ENCODE measurements at regions not wholly inside any gene's neighbourhood (a gene's known extent, or its start where the extent isn't known, plus 50 kb on each side); places are given as distances from the start of the nearest gene placed in this dataset.
A peak's percentile ranks its signal among the peaks of the same experiment; 100 is the strongest.
"Not testable (repeated sequence)": the region's sequence is repeated elsewhere in the genome, so short reads cannot be mapped to it uniquely, and the experiment has no call there.

DNA sequence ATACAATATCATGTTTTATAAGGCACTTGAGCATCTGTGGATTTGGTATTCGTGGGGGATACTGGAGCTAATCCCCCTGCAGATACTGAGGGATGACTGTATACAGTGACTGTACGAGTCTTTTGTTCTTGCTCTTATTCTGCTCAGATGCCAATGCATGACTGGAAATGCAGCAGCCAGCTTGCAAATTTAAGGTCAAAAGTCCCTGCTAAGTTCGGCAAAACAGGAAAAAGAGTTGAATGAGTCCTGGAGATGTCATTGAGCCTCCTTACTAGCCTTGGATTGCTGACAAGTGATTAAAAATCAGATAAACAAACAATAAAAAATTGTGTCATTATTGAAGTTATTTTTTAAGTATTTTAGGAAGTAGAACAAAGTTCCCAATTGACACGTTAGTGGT lies 599.3 kb upstream of the IMPG1 start:
- DNase-seq = no peak

DNA sequence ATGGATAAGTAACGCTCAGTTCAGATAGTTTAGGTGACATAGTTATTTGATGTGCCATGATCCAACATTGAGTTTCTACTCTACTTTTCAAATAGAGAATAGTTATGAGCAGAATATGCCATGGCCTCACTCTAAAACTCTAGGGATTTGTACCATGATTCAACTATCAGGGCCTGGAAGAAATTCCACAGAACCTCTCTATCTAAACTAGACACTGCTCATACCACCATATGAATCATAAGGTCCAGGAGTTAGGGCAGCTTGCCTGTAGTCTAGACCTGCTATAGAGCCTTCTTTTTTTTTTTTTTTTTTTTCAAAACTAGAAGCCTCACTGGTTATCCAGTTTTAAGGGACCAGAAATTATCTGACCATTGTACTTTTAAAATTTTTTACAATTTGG lies 571.8 kb upstream of the IMPG1 start:
- DNase-seq = peak; percentile 18

DNA sequence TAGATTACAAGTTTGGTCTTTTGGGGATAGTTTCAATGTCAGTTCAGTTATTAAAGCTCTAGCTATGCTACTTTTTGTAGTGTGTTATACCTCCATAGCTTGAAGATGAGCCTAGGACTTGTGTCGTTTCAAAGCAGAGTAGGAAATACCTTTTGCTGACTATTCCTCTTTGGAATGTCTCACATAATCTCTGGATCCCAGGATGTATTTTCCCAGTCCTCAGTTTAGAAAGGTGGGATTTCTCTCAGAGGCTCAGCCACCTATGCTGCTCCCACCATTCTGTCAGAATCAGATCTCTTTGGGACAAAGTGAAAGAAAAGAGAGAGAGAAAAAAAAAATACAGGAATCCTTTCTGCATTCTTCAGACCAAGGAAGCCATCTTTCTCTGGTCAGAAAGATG lies 567.5 kb upstream of the IMPG1 start:
- DNase-seq = no peak

DNA sequence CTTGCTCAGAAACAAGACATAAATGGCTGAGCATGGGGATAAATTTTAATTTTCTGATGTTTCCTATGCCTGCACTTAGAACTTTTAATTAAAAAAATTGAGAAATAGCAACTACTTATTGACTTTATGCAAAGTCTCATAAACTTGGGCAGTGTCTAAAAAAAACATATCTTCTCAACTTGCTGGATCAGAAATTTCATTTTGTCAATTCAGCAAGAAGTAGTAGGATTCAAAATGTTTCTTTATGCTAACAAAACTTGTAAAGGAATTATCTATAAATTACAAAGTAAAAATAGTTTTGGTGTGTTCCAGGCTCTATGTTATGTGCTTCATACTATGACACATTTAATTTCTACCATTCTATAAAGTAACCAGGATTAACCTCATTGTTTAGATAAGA lies 562.2 kb upstream of the IMPG1 start:
- no peak for DNase-seq

DNA sequence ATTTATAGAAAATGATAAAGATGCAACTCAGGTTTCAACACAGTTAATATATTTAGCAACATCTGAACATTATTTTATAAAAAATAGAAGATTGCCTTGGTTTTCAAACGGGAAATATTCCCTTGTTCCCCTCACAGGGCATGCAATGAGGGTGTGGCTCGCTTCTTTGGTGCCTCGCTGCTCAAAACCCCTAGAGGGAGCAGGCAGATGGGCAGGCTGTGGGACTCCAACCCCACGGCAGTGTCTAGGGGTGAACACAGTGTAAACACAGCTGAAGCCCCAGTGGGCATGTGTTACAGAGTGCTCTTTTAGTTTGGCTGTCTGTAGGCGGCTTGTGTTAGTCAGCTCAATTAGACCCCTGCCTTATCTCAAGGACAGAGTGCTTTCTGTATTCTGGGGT lies 560.8 kb upstream of the IMPG1 start:
- no peak for DNase-seq

DNA sequence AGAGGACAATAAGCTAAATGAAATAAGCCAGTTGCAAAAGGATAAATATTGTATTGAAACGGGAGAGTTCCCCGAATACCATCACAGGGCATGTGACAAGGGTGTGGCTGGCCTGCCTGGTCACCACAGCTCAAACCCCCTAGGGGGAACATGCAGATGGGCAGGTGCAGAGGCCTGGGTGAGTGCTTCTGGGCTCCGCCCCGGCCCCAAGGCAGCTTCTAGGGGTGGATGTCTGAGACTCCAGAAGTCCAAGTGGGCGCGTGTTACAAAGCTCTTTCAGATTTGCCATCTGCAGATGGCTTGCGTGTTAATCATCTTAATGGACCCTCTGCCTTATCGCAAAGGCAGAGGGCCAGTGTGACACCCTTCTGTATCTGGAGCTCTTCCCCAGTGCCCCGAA lies 559.2 kb upstream of the IMPG1 start:
- no peak for DNase-seq

DNA sequence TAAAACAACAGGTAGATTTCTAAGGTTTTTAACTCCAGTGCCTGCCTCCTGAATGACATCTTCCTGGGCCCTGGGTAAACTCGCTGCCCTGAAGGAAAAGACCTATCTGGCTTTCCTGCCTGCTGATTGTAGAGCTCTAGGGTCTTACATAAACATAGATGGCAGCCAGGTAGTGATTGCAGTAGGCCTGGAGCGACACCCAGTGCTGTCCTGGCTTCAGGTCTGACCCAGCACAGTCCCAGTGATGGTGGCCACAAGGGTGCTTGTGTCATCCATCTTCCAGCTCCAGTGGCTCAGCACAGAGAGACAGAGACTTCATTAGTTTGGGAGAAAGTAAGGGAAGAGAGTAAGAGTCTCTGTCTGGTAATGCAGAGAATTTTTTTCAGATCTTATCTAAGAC lies 542.9 kb upstream of the IMPG1 start:
- no peak for DNase-seq

DNA sequence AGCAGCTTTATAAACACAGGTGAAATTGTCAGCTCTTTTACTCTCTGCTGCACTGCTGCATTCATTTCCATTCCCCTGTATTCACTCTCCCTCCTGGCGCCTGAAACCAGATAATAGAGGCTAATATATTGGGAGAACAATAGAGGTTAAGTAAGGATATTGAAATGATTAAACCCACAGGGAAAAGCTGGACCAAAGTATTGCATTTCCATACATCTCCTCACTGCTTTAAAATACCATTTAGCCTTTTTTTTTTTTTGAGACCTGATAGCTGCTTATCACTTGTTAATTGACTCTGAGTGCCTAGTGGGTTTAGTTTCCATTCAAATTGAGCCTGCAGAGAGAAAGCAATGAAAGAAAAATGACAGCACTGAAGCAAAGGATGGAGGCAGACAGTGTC lies 540.5 kb upstream of the IMPG1 start:
- DNase-seq = no peak

DNA sequence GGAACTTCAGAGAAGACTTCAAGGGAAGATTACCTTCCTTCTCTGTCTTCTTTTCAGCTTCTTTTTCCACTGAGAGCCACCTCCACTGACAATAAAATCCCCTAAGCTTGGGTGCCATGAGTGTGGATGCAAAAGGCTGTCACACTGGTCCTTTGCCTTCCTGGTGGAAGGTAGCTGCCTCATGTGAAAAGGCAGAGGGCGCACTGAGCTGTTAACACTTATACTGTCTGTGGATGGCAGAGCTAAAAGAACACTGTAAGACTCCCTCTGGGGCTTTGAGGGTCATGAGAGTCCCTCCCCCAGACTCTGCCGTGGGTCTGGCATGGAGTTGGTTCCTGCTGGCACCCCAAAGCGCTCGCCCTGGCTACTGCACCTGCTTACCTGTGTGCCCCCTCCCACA lies 536.7 kb upstream of the IMPG1 start:
- no peak for DNase-seq

DNA sequence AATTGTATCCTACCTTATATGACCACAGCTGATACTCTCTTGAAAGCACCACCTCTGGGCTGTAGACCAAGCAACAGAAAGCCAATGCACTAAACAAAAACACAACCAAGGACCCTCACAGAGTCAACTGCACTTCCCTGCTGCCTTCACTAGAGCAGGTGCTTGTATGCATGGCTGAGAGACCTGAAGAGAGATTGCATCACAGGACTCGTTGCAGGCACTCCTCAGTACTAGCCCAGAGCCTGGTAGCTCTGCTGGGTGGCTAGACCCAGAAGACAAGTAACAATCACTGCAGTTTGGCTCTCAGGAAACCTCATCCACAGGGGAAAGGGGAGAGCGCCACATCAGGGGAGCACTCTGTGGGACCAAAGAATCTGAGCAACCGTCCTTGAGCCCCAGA lies 521.6 kb upstream of the IMPG1 start:
- DNase-seq = no peak

DNA sequence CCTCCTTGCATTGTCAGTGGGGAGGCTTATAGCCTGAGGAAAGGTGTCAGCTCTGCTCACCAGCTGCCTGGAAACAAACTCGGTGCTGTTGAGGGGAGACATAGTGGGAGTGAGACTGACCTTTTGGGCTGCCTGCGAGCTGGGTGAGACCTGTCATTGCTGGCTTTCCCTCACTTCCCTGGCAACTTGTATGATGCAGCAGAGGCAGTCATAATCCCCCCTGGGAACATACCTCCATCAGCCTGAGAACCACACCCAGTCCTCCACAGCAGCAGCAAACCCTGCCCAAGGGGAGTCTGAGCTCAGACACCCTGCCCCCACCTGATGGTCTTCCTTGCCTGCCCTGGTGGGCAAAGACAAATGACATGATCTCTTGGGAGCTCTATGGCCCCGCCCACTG lies 521.2 kb upstream of the IMPG1 start:
- no peak for DNase-seq

DNA sequence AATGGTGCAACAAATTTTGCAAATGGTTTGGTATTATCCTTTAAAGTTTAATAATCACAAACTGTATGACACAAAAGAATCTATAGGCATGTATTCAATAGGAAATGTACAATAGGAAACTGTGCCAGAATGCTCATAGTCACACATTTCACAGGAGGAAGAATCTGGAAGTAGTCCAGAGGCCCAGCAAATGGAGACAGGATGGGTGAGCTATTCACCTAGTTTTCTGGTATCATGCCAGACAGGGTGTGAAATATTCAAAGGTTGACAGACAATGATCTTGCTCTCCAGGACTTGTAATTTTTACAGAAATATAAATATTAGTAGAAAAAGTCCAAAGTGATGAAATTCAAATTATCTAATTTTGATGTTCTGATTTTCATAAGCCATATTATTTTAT lies 520.1 kb upstream of the IMPG1 start:
- DNase-seq = no peak

DNA sequence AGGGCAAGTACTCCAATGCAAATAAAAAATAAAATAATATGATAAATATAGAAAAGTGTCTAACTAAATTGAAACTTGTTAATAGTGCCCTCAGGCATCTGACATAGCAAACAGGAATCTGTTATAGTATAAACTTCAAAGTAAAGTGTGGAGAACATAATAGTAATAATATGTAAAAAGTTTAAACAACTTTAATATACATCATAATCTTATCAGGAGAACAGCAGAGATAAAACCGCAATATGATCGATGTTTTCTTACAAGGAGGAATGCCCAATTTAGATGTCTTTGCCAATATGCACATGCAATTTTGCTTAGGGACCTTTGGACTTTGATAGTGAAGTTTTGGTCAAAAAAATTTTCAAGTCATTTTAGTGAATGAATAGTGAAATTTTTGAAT lies 514.8 kb upstream of the IMPG1 start:
- DNase-seq = no peak

DNA sequence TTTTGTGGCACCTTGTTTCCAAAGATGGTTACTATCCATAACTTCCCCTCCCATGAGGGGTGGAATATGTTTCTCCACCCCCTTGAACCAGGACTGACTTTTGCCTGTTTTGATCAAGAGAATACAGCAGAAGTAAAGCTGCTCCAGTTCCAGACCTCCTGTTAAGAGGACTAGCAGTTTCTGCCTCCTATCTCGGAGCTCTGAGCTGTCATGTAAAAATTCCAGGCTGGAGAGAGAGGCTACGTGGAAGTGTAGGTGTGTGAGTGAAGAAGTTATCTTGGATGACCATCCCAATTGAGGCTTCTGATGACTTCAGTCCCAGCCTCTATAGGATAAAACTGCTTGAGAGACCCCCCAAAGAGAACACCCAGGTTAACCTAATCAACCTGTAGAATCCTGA lies 511.7 kb upstream of the IMPG1 start:
- no peak for DNase-seq

DNA sequence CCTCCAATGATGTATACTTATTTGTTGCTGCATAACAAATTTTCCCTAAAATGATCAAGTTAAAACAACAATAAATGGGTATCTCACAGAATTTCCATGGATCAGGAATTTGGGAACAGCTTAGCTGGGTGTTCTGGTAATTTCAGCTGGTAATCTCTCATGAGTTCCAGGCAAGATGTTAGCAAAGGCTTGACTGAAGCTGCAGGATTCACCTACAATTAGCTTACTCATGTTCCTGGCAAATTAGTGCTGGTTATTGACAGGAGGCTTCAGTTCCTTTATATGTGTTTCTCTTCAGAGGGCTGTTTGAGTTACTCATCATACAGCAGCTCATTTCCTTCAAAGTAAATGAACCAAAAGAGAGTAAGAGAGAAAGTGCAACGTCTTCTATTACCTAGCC lies 506.3 kb upstream of the IMPG1 start:
- DNase-seq = no peak

DNA sequence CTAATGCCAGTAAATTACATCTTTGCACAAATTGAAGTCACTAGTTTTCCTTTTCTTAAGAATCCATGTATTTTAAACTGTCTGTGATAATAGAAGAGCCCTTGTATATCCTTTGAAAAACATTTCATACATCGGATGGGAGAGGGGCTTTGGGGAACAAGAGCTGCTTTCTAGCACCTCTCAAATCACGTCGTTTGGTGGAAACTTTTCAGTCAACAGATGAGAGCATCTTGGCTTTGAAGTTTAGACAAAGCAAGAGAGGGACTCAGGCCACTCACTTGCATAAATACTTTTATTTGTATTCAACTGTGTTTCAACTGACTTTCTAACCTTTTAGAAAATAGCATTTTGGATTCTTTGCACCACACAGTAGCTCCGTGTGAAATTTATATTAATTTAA lies 502.3 kb upstream of the IMPG1 start:
- DNase-seq = no peak

DNA sequence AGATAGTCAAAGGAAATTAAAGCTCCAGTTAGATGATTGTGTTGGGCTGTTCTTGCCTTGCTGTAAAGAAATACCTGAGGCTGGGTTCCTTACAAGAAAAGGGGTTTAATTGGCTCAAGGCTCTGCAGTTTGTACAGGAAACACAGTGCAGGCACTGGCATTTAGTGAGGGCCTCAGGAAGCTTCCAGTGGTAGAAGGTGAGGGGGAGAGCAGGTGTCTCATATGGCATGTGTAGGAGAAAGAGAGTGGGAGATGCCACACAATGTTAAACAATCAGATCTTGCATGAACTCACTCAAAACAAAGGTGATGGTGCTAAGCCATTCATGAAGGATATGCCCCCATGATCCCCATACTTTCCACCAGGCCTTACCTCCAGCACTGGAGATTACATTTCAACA lies 493.5 kb upstream of the IMPG1 start:
- DNase-seq = no peak

DNA sequence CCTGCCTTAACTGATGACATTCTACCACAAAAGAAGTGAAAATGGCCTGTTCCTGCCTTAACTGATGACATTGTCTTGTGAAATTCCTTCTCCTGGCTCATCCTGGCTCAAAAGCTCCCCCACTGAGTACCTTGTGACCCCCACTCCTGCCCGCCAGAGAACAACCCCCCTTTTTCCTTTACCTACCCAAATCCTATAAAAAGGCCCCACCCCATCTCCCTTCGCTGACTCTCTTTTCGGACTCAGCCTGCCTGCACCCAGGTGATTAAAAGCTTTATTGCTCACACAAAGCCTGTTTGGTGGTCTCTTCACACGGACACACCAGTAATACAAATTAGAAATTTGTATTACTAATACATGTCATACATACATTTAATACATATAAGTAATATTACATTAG lies 489.9 kb upstream of the IMPG1 start:
- DNase-seq = not testable (repeated sequence)

DNA sequence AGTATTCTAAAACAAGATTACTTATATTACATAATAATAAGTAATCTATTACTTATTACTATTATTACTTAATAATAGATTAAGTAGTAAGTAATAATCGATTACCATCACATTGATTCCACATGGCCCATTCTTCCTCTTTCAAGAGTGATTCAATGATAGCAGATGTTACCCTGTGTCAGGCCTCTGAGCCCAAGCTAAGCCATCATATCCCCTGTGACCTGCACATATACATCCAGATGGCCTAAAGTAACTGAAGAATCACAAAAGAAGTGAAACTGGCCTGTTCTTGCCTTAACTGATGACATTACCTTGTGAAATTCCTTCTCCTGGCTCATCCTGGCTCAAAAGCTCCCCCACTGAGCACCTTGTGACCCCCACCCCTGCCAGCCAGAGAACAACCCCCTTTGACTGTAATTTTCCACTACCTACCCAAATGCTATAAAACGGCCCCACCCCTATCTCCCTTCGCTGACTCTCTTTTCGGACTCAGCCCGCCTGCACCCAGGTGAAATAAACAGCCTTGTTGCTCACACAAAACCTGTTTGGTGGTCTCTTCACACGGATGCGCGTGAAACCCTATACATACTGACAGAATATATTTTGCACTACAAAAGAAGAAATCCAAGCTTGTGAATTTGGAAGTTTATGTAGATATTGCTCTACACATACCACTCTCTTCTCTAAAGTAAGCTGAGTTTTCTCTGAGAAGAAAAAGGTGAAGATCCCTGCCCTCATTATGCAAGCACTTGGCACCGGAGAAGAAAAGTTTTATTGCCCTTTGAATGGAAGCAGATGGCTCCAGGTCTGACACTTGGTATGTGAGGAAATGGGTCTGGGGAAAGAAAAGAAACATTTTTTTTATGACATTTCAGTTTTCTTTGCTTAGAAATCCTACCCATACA lies 488.6 kb upstream of the IMPG1 start:
- DNase-seq = not testable (repeated sequence)

DNA sequence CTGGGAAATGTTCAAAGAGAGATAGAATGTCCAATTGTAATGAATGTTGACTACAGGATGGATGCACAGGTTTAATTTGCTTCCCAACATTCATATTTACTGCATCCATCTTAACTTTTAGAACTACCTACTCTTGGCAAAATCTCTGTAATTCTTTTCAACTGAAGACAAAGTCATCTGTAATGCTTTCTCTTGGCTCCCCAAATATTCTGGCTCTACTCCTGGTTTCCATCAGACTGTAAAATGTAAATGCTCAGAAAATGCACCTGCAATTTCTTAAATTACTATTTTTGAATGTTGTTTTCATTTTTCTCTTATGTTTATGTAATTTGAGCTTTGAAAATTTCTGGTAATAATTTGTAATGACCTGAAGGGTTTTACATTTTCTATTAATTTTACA lies 480.8 kb upstream of the IMPG1 start:
- DNase-seq = no peak

DNA sequence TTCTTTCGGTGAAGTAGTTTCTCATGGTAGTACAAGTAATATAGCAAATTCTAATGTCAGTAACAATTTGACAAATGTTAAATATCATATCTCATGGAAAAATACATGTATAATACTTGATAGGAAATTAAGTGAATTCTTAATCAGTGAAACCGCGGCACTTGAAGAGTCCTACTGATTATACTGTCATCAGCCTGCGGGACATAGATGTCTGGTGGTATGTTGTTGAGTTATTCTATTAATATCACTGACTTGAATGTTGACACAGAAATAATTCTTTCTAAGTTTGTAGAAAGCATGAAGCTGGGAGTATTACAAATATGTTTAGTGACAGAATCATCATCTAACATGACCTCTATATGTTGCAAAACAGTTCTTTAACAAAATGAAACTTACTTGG lies 479.8 kb upstream of the IMPG1 start:
- DNase-seq = no peak

DNA sequence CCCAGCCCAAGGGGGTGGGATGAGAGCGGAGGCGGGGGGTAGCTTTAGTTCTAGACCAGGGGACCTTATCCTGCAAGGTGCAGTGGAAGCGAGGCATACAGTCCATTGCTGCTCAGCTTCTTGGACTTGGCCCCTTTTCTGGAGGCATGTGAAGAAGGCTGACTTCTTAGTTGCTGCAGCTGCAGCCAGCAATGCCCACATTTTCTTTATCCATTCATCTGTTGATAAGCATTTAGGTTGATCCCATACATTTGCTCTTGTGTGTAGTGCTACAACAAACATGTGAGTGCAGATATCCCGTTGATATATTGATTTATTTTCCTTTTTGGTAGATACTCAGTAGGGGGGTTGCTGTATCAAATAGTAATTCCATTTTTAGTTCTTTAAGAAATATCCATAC lies 461.2 kb upstream of the IMPG1 start:
- DNase-seq = no peak

DNA sequence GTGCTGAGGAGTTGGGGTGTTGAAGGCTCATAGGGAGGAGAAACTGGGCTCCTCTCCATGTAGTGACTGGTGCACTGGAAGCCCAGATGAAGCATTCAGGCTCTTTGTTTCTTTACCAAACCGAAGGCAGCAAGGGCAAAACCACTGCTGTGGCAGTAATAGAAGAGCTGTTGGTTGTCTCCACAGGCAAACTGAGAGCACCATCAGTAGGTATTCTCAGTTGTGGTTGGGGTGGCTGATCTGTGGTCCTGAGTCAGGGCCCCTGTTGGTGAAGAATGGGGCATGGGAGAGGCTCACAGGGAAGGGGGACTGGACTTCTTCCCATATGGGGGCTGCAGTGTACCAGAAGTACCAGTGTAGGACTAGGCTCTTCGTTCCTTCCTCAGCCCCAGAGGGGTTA lies 460.2 kb upstream of the IMPG1 start:
- DNase-seq = no peak

DNA sequence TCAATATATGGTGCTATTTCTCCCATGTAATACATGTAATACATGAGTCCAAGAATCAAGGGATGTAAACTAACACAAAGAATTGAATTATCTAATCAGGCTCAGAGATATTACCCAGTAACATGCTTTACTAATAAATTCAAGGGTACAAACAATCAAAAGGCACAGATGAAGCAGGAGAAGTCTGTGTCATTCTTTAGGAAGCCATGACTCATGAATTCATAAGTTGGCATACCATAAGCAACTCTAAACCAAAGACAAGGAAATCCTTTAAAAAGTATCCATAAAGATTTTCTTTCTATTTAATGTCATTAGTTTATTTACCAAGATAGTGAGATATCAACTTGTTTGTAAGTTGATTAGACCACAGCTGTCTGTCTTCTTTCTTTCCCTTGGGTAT lies 446.0 kb upstream of the IMPG1 start:
- DNase-seq = no peak

DNA sequence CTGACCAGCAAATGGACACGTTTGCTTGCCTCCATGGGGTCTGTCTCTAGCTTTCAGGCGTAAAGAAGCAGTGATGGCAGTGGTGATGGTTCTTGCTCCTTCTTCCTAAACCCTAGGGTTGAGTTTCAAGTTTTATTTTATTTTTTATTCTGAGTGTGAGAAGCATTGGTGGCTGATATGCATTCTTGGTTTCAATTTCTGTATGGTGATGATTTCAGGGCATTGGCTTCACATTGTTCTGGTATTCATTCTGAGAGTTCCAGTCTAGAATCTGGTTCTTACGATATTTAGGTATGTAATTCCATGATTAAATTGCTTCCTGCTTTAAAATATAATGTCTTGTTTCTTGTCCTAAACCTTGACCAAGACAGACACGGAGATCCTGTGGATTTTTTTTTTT lies 444.5 kb upstream of the IMPG1 start:
- no peak for DNase-seq
